HG03520 (cell line): ENCODE measurements at regions not wholly inside any gene's neighbourhood (a gene's known extent, or its start where the extent isn't known, plus 50 kb on each side); places are given as distances from the start of the nearest gene placed in this dataset.

Experiments used
- ATAC-seq: cut with Tn5 transposase; IDR thresholded peaks from one replicate; pipeline ENCODE4 v1.9.1; 2021; ENCODE audit warnings: mild to moderate bottlenecking, moderate library complexity; ENCODE audit not compliant: unreplicated experiment

GRCh38 chr3:190790185-190790584, 72.3 kb downstream of the GMNC start:
- ATAC-seq: no peak

DNA sequence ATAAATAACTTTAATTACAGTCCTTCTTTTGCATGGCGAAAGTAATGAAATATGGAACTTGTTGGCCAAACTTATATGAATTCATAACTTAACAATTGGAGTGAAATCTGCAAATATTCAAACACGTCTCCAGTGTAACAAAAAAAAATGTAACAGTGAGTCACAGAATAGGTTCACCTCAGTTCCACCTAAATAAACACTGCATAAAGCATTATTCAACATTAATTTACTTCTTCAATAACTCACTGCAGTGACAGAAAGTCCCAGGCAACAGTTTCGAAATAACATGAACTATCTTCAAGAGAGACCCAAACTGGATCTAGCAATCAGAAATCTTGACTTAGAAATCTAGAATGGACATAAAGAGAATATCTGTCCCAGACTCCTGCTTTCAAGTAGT, 75.6 kb downstream of the GMNC start:
- ATAC-seq: no peak

DNA sequence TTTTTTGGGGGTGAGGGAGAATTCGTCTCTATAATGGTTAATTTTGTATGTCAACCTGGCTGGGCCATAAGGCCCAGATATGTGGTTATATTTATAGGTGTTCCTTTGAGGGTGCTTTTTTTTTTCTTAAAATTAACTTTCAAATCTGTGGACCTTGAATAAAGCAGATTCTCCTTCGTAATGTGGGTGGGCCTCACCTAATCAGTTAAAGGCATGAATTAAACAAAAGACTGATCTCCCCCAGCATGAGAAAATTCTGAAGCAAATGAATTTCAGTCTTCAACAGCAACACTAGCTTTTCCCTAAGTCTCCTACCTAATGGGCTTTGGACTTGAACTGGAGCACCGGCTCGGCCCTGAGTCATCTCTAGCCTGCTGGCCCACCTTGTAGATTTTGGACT, 77.4 kb downstream of the GMNC start:
- no peak for ATAC-seq

- no peak for ATAC-seq
These were observed 82.0 kb downstream of the GMNC start for GRCh38 chr3:190780524-190780923.

- no peak for ATAC-seq
These were observed 87.9 kb downstream of the GMNC start for GRCh38 chr3:190774633-190775032.

DNA sequence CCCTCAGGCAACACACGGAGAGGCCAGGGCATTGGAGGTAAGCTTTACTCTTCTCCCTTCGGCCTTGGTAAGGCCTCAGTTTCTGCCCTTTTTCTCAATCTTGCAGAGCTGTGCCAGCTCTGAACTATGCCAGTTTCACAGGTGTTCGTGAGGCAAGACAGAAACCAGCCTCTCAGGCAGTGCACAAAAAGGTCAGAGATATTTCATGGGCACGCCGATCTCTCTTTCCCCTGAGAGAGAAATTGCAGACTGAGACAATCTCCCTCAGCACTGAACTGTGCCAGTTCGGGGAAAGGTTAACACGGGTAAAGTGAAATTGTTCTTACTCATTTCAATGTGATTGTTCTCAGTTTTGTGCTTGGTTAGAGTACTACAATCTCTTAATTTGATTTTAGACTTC, 88.5 kb downstream of the GMNC start:
- ATAC-seq: no peak

- ATAC-seq: no peak
These were observed 89.7 kb downstream of the GMNC start for GRCh38 chr3:190772831-190773230.

DNA sequence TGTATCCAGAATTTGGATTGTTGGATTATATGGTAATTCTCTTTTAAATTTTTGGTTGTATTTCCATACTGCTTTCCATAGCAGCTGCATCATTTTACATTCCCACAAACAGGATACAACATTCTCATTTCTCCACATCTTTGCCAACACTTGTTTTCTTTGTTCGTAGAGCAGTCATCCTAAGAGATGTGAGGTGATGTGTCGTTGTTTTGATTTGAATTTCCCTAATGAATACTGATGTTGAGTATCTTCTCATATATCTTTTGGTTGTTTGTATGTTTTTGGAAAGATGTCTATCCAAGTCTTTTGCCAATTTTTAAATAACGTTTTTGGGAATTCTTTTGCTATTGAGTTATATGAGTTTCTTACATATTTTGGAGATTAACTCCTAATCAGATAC, 93.6 kb downstream of the GMNC start:
- no peak for ATAC-seq

- ATAC-seq: no peak
These were observed 94.6 kb downstream of the GMNC start for GRCh38 chr3:190767851-190768250.

GRCh38 chr3:190764231-190765134, 98.0 kb downstream of the GMNC start:
- ATAC-seq: no peak

DNA sequence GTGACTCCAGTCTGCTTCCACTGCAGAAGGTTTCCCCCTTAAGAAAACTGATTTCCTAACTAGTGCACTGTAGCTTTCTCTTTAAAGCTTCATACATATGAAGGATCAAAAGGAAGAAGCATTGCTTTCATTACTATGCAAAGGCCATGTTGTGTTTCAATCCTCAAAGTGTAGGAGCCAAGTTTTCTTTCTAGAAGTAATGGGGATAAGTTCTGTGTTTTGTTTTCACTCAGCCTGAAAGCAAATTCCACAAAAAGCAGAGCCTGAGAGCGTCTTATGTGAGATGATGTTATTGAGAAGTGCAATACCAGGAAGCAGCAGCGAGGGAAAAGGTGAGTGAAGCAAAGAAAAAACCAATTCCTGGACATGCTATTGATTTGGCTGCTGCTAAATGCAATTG, 99.7 kb downstream of the GMNC start:
- ATAC-seq: no peak

DNA sequence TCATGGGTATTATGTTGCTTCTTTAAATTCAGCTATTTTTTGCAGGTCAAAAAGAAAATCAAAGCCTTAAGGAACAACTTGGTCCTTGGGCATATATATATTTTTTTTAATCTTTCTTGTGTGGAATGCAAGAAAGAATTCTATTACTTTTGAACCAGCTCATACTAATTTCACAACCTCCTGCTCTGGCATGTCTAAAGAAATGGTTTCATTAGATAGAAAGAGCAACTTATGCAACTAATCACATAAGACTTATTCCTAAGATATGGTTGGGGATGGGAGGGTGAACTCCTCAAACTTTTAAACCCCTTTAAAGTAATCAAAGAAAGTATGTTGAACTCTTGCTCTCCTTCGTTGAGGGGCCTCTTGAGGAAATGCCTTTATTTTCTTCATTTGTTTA, 114.9 kb downstream of the GMNC start:
- ATAC-seq: no peak

DNA sequence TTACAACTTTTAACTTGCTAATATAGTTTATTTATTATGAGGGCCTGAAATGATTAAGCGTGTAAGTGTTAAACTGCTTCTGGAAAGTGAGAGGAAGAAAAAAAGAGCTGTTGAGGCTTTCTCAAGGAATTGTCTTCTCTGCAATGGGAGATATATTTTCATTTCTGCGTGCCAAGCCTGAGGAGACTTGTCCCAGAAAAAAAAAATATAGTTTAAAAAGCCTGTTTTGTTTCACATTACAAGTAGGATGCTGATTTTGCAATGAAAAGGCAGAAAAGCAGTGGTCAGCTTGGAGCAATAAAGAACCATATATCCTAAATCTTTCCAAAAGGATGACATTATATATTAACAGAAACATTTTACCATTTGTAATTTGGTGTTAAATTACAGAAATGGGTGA, 115.5 kb downstream of the GMNC start:
- no peak for ATAC-seq

- ATAC-seq: no peak
These were observed 116.0 kb downstream of the GMNC start for GRCh38 chr3:190746531-190746930.

GRCh38 chr3:190741788-190742187, 120.7 kb downstream of the GMNC start:
- no peak for ATAC-seq

DNA sequence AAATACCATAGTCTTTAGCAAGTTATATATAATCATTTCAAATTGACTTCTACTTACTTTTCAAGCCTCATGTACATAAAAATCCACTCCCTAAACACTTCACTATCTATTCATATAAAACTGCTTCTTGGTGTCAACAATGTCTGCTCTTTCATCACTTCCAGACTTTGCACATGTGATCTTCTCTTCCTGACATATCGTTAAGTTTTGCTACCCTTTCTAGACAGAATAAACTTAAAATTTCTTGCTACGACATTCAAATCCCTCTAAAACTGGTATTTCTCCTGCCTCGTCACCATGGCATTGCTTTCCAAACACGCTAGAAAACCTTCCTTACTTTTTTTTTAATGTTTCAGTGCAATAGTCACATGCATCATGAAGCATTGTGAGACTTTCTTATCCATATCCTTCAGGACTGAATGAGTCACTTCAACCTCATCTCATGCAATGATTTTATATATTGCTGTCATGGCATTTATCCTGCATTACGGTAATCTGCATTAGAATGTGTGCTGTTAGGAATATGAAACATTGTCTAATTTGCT, 122.8 kb downstream of the GMNC start:
- no peak for ATAC-seq

GRCh38 chr3:190738636-190739155, 123.8 kb downstream of the GMNC start:
- ATAC-seq: no peak

- no peak for ATAC-seq
These were observed 125.0 kb downstream of the GMNC start for GRCh38 chr3:190737446-190737845.

DNA sequence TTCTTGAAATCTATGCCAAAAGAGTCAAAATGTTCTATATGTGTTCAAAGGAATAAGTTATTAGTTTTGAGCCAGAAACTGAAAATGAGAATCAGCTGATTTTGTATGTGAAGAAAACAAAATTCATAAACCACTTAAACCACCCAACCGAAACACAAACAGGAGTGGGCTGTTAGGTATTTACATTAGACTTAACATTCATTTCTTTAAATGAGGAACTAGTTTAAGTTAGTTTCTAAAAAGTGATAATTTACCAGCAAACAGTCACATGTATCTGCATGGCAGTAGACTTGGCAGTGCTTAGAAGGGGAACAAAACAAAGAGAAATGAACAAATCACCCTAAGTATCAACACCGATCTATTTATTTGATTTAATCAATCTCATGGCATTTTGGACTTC, 128.0 kb downstream of the GMNC start:
- ATAC-seq: peak; percentile 58

DNA sequence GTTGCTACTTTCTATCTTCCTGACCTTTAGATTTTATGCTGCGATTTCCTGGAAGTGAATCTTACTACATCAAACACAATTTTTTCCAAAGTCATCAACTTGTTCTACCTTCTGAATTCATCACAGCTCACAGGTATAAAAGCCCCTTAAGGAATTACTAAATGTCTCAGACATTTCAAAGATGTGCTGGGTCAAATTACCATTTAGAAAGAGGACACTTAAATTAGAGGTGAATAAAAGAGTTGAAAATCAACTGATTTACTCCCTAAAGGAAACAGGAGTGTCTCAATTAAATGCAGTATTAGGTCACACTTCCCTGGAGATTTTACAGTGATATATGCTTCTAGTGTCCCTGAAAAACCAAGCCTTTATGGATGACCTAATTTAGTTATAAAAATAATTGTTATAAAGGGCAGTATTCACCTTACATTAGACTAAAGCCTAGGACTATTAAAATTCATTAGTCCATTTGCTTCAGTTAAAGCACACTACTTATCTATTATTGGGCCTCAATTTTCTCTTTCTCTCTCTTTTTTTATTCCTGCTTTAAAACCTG, 128.8 kb downstream of the GMNC start:
- no peak for ATAC-seq

GRCh38 chr3:190731596-190731995, 130.9 kb downstream of the GMNC start:
- no peak for ATAC-seq
